GM18867 (cell line): ENCODE measurements at regions not wholly inside any gene's neighbourhood (a gene's known extent, or its start where the extent isn't known, plus 50 kb on each side); places are given as distances from the start of the nearest gene placed in this dataset.
"Not testable (repeated sequence)": the region's sequence is repeated elsewhere in the genome, so short reads cannot be mapped to it uniquely, and the experiment has no call there.

Source experiments
- ATAC-seq: cut with Tn5 transposase; IDR thresholded peaks from one replicate; pipeline ENCODE4 v1.9.1; 2021; ENCODE audit warnings: mild to moderate bottlenecking, moderate library complexity; ENCODE audit not compliant: unreplicated experiment

- no peak for ATAC-seq
These were observed 210.1 kb upstream of the DAAM1 start for GRCh38 chr14:58978343-58978742.

- no peak for ATAC-seq
These were observed 209.1 kb upstream of the DAAM1 start for GRCh38 chr14:58979325-58979724.

- ATAC-seq: no peak
These were observed 206.6 kb upstream of the DAAM1 start for GRCh38 chr14:58981840-58982239.

- no peak for ATAC-seq
These were observed 202.7 kb upstream of the DAAM1 start for GRCh38 chr14:58985786-58986185.

- ATAC-seq: no peak
These were observed 200.9 kb upstream of the DAAM1 start for GRCh38 chr14:58987591-58987990.

GRCh38 chr14:58992935-58993334 is 195.5 kb upstream of the DAAM1 start:
- ATAC-seq: no peak

GRCh38 chr14:58994130-58994529 is 194.3 kb upstream of the DAAM1 start:
- no peak for ATAC-seq

- no peak for ATAC-seq
These were observed 184.5 kb upstream of the DAAM1 start for GRCh38 chr14:59004012-59004411.

- not testable (repeated sequence) for ATAC-seq
These were observed 182.3 kb upstream of the DAAM1 start for GRCh38 chr14:59006179-59006578.

- ATAC-seq: no peak
These were observed 178.5 kb upstream of the DAAM1 start for GRCh38 chr14:59009967-59010366.

GRCh38 chr14:59013672-59014298 is 174.7 kb upstream of the DAAM1 start:
- no peak for ATAC-seq

GRCh38 chr14:59015482-59015881 is 173.0 kb upstream of the DAAM1 start:
- no peak for ATAC-seq

- ATAC-seq: no peak
These were observed 171.0 kb upstream of the DAAM1 start for GRCh38 chr14:59017285-59017965.

GRCh38 chr14:59018460-59018859 is 170.0 kb upstream of the DAAM1 start:
- ATAC-seq: no peak

- no peak for ATAC-seq
These were observed 169.5 kb upstream of the DAAM1 start for GRCh38 chr14:59018978-59019377.

GRCh38 chr14:59020382-59020781 is 168.1 kb upstream of the DAAM1 start:
- ATAC-seq: no peak

GRCh38 chr14:59022144-59022543 is 166.3 kb upstream of the DAAM1 start:
- no peak for ATAC-seq

- ATAC-seq: no peak
These were observed 162.4 kb upstream of the DAAM1 start for GRCh38 chr14:59026081-59026480.

GRCh38 chr14:59026640-59027039 is 161.8 kb upstream of the DAAM1 start:
- ATAC-seq: not testable (repeated sequence)

- peak; percentile 93 for ATAC-seq
These were observed 159.8 kb upstream of the DAAM1 start for GRCh38 chr14:59028476-59029202.

GRCh38 chr14:59032826-59033225 is 155.6 kb upstream of the DAAM1 start:
- ATAC-seq: no peak

- no peak for ATAC-seq
These were observed 152.3 kb upstream of the DAAM1 start for GRCh38 chr14:59036134-59036533.
